EL (cell line): ENCODE measurements at regions not wholly inside any gene's neighbourhood (a gene's known extent, or its start where the extent isn't known, plus 50 kb on each side); places are given as distances from the start of the nearest gene placed in this dataset.
"Not testable (repeated sequence)": the region's sequence is repeated elsewhere in the genome, so short reads cannot be mapped to it uniquely, and the experiment has no call there.

Experiments used
- DNase-seq: peaks from one replicate; pipeline ENCODE4 v3.0.0-alpha.2; 2016

DNA sequence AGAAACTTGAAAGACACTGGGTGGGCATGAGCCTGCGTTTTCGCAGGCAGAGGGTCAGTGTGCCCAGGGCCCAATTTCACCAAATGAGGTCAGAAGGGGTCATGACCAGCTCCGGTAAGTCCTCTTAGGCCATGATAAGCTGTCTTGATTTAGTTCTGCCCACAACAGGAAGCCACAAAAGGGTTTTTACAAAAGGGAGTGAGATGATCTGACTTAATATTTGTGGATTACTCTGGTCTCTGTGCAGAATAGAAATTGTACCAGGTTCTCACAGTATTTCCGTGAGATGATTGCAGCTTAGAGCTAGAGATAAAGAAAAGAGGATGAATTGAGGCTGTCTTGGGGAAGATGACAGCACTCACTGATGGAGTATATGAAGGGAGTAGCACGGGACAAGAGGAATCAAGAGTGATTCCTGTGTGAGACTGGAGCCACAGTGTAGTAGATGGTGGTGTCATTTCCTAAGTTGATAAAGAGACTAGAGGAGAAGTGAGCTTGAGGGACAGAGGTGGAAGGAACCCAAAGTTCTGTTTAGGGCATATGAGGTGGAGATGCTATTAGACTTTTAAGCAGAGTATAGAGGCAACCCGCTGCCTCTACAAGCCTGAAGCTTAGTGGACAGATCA lies 288.3 kb upstream of the AMIGO2 start:
- DNase-seq = no peak

DNA sequence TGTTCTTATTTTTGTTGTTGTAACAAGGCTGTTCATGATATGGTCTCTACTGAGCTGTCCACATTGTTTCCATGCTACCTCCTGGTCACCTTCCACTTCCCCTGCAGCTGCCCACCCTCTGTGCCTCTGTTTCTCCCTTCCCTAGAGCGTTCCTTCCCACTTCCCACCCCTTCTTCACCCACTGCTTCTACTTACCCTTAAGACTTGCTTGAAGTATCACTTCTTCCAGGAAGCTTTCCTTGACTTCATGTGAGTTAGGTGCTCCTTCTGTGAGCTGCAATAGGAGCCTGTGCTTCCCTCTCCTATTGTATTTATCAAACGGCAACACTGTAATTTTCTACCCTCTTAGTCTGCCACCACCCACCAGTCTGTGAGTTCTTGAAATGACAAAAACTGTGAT lies 286.8 kb upstream of the AMIGO2 start:
- DNase-seq = no peak

DNA sequence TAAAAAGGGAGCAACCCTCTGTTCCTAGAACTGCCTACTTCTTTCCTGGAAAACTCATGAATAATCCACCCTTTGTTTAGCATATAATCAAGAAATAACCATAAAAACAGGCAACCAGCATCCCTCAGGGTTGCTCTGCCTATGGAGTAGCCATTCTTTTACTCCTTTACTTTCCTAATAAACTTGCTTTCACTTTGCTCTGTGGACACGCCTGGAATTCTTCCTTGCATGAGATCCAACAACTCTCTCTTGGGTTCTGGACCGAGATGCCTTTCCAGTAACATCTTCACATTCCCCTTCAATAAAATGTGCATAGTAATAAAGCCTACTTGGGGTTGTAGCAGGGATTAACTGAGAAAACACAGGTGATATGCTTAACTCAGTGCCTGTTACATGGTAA lies 286.4 kb upstream of the AMIGO2 start:
- DNase-seq = no peak

DNA sequence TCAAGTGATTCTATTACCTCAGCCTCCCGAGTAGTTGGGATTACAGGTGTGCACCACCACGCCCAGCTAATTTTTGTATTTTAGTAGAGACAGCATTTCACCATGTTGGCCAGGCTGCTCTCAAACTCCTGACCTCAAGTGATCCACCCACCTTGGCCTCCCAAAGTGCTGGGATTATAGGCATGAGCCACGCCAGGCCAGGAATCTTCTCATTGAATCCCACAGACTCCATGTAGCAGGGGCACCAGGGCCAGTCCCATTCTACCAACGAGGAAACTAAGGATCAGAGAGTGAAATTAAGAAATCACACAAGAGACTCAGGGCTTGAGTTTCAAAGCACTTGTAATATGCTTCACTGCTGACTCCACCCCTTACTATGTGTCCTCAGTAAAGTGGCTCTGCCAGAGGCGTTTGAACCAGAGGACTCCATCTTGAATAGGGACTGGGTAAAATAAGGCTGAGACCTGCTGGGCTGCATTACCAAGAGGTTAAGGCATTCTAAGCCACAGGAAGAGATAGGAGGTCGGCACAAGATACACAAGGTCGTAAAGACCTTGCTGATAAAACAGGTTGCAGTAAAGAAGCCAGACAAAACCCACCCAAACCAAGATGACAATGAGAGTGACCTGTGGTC lies 285.8 kb upstream of the AMIGO2 start:
- DNase-seq = not testable (repeated sequence)

DNA sequence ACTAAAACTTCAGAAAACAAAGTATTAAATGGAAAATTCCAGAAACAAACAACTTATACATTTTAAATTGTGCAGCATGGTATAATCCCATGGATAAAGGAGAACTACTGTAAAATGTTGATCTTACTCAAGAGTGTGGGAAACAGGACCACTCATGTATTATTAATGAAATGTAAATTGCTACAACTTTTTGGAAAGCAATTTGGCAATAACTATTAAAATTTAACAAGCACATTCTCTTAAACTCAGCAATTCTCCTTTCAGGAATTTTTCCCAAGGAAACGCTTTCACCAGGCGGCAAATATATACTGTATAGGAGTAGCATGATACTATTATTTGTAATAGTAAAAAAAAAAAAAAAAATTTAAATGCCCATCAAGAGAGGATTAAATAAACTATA lies 284.5 kb upstream of the AMIGO2 start:
- no peak for DNase-seq

DNA sequence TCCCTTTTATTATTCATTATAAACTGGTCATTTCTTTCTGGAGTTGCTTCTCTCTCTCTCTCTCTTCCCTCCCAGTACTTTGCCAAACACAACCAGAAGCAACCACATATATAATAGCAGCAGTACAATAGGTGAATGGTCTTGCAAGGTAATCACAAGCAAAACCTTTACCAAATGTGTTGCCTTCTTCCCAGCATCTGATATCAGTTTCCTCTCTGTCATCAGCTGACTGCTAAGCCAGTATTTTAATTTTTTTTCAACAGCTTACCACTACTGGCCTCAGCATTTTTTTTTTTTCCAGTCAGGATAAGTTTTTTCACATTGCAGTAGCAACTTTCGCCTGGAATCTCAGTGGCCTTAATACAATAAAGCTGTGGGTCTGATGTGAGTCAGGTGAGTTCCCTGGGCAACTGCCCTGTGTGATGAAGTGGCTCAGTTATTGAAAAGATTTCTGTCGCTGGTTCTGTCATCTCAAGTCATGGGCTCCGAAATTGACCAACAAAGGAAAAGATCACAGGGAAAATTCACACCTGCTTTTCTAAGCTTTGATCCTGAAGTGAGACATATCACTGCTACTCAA lies 282.5 kb upstream of the AMIGO2 start:
- no peak for DNase-seq

DNA sequence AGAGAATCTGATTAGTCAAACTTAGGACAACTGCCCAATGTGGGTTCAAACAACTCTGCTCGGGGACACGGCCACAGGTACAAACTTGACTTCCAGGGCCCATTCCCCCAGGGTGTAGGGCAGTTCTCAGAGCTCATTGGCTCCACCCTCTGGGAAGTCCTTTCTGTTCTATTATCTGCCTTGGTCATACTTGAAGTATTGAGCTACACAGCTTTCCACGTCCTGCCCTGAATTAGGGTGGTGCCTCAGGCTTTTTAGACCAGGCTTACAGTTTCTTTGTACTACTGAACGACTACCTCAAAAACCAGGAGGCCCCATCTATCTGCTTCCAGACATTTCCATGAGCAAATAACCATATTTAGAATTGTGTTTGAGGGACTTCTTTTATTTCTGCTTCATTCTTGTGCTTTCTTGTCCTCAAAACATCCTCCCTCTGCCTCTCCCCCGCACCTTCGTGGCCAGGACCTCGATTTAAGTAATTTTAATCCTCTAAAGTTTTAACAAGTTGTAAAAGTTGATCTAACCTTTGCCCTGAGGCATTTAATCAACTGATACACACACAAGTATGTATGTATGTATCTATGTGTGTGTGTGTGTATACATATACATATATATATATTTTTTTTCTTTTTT lies 281.7 kb upstream of the AMIGO2 start:
- peak; percentile 7 for DNase-seq

DNA sequence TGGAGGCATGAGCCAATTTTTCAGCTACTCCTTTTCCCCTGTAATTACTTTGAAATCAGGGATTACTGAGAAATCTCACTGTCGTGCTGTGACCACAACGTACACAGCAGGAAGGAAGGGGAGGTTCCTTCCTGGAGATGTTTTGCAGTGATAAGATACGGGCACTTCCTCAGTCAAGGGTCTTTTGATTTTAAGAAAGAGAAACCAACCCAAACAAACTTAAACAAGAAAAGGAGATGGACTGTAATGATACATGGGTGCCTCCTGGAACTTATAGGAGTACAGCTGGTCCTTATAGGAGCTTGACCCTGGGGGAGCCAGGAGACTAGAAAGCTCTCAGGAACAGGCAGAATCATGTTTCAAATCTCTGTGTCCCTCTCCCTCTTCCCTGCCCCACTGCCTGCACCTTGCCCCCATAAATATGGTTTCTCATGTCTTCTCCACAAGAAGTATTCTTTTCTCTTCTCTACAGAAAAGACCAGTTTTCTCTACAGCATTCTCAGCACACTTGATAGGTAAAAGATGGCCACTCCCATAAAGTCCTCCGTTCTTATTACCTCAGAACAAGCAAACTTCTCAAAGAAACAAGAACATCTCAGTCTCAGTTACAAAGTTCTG lies 281.1 kb upstream of the AMIGO2 start:
- peak; percentile 19 for DNase-seq

DNA sequence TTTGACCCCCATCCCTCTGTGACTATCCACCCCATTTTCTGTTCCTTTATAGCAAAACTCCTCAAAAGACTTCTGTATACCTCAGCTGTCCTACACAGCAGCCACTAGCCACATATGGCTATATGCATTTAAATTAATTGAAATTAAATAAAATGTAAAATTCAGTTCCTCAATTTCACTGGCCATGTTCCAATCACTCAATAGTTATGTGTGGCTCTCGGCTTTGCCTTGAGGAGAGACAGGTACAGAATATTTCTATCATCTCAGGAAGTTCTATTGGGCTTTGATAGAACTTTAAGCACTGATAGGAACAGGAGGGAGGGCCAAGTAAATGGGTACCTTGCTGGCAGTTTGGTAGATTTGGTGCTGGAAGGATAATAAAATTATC lies 280.3 kb upstream of the AMIGO2 start:
- no peak for DNase-seq

DNA sequence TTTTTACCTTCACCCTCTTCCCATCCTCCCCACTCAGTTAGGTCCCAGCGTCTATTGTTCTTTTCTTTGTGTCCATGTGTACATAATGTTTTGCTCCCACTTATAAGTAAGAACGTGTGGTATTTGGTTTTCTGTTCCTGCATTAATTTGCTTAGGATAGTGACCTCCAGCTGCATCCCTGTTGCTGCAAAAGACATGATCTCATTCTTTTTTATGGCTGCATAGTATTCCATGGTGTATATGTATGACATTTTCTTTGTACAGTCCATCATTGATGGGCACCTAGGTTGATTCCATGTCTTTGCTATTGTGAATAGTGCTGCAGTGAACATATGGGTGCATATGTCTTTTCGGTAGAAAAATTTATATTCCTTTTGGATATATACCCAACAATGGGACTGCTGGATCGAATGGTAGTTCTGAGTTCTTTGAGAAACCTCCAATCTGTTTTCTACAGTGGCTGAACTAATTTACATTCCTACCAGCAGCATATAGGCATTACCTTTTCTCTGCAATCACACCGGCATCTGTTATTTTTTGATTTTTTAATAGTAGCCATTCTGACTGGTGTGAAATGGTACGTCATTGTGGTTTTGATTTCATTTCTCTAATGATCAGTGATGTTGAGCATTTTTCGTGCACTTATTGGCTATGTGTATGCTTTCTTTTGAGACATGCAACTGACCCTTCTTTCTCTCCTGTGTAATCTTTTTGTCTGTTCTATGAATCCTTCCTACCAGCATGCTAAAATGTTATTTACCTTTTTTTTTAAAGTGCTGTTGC lies 279.7 kb upstream of the AMIGO2 start:
- no peak for DNase-seq

DNA sequence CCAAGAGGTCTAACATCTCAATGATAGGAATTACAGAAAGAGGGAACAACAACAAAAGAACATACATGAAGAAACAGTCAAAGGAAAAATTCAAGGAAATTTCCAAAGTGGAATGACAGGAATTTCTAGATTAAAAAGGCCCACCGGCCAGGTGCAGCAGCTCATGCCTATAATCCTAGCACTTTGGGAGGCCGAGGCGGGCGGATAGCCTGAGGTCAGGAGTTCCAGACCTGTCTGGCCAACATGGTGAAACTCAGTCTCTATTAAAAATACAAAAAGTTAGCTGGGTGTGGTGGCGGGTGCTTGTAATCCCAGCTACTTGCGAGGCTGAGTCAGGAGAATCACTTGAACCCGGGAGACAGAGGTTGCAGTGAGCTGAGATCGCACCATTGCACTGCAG lies 277.2 kb upstream of the AMIGO2 start:
- DNase-seq = not testable (repeated sequence)

DNA sequence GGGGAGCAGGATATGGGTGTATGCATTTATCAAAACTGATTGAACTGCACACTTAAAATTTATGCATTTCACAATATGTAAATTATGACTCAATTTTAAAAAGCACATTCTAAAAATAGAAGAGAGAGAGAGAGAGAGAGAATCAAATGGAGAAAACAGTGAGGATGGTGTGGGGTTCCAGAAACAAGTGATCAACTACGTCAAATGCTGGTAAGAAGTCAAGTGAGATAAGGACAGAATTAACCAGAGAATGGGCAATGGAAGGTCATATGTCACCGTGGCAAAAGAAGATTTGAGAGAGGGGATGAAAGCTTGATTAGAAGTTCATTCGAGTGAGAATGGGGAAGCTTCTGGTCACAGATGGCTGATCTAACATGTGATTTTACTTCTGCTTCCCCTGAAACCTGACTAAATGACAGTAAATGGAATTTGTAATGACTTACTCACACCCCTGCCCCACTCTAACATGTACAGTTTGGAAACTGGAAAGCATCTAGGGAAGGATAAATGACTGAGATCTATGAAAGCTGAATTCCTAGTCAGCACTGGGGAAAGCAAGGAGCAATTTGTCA lies 276.5 kb upstream of the AMIGO2 start:
- DNase-seq = no peak

DNA sequence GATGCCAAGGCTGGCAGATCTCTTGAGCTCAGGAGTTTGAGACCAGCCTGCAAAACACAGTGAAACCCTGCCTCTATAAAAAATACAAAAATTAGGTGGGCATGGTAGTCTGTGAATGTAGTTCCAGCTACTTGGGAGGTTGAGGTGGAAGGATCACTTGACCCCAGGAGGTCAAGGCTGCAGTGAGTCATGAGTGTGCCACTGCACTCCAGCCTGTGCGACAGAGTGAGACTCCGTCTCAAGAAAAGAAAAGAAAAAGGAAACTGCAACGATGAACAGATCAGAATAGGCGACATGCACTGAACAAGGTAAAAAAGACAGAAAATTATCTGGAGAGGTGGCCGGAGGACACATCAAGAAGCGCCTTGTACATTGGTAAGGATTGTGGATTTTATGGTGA lies 273.7 kb upstream of the AMIGO2 start:
- no peak for DNase-seq

DNA sequence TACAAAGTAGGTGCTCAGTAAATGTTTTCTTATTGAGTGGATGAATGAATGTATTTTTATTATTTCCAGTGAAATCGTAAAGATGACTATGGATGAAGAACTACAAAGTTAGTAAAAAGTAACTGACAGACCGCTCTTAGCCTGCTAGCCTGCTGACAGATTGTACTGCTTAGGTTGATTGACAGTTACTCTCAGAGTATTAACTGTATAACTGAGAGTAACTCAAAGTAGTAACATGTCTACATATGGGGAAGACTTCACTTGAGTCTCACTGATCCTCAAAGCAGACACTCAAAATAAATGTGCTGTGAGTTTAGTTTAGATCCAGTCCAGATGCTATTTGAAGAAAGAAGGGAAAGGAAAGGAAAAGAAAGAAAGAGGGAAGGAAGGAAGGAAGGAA lies 272.3 kb upstream of the AMIGO2 start:
- DNase-seq = no peak

DNA sequence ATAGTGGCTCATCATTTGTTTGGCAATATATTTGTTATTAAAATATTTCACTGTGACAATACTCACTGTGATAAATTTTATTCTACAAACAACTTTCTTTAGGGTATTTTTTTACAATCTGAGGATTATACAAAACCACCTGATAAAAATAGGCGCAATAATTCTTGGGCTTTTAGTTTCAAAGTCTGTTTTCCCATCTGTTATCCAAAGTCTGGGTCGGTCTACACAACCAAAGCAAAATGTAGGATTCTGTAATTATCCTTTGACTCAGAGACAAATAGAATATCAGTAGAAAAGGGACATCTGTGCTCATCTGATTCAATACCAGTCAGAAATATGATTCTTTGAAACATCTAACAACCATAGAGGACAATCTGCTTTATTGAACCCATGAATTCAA lies 271.8 kb upstream of the AMIGO2 start:
- no peak for DNase-seq

DNA sequence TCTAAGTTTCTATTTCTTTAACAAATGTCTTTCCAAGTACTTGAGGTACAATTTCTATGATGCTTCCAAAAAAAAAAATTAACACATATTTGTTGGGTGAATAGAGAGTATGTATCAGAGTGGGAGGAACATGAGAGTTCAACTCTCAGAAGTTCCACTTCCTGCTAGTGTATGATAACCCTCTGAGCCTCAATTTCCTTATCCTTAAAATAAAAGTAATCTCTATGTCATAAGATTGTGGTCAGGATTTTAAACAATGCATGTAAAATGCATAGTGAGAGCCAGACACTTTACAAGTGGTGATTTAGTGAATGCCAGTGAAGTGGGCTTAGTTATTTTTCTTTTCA lies 270.3 kb upstream of the AMIGO2 start:
- DNase-seq = peak; percentile 13

DNA sequence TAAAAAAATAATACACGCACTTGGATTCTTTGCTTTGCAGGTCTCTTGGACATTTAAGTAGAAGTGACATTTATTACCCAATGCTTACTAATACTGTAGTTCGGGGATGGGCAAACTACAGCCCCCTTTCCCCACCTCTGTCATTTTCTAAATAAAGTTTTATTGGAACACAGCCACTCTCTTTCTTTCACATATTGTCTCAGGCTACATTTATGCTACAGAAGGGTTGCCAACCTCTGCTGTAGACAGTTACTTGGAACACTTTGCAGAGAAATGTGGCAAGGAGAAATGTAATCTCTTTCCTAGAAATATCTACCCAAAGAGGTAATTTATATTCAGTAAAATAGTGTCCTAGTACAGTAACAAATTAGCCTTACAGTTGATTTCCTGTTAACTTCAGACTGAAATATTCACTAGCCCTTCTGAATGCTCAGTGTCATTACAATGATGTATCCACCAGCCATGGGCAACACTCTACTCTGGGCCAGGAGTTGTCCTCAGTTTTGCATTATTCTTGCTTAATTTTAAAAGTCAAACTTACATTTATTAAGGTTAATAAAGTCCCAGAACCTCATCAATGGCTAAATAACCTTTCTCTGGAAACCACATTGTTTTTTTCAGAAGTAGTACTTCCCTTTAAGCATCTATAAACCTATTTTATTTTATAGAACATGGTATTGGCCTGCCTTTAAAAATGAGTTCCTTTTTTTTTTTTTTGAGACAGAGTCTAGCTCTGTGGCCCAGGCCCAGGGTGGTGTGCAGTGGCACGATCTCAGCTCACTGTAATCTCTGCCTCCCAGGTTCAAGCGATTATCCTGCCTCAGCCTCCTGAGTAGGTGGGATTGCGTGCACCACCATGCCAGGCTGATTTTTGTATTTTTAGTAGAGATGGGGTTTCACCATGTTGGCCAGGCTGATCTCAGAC lies 269.6 kb upstream of the AMIGO2 start:
- no peak for DNase-seq

DNA sequence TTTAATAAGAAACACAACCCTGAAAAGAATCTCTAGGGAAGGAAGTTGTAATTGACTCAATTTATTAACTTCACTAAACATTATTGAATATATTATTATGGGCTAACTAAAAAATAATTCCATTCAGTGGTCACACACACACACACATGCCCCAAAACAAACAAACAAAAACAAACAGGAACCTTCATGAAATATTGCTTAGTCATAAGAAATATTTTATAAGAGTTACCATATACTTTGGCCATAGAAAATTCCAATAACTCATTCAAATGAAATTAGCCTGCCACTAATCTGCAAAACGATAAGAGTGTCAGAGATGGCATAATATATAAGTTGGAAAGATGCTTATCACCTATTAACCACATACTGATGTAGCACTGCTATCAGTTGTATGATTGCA lies 268.4 kb upstream of the AMIGO2 start:
- no peak for DNase-seq

DNA sequence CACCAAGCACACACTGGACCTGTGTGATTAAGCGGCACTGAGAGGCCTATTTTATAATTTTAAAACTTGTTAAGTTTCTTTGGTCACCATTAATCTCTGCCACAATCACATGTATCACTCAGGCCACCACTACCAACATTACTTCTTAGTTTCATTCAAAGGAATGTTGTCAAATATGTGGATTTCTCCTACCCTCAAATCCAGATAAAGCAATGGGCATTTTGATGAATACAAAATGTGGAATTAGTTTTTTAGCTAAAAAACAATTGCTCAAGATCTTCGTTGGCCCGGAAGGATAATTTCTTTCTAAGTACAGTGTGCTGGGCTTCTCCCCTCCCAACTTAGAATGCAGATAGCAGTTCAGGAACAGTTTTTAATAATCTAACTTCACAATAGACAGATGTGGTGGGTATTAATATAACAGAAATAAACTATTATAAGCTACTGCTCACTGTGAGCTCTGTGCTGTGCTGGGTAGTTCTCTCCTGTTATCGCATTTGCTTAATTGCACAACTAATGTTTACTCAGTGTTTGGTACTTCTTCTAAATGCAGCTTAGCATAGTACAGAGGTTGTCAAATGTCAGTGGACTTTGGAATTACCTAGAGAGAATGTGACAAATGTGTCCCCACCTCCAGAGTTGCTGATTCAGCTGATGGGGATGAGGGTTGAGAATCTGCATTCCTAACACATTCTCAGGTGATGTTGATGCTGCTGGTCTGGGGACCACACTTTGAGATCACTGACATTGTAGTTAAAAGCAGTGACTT lies 266.7 kb upstream of the AMIGO2 start:
- no peak for DNase-seq

DNA sequence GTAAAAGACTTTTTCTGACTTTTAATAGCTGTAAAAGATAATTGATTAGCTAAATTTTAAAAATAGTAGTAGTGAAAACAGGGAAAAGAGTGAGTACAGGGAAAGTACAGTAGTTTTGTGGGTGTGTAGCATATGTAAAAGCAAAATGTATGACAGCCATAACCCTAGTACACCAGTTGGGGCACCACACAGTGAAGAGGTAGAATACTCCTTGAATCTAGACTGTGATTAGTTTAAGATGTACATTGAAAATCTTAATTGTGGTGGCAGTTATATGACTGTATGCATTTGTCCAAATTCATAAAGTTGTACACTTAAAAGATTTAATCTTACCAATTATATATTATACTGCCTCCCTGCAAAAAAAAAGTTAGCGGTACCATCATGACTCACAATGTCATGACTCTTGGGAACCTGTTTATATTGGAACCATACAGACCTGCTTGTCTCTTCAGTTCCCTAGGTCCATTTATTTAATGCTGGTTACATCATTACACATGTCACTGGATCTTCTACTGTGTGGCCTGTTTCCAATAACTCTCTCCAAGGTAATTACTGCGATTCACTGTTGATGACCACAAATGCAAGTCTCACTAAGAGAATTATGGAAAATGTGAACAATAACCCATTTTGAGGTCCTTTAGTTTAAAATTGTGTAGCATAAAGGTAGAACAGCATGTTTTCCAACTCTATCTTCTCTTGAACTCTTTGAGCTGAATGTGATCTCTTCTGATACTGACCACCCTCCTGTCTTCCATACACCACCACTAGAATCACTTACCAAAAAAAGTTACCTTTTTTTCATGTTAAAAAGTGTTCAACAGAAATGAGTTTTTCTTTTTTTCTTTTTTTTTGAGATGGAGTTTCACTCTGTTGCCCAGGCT lies 264.2 kb upstream of the AMIGO2 start:
- DNase-seq = peak; percentile 35
